ENCODE measurements at regions not wholly inside any gene's neighbourhood (a gene's known extent, or its start where the extent isn't known, plus 50 kb on each side); places are given as distances from the start of the nearest gene placed in this dataset.

DNA sequence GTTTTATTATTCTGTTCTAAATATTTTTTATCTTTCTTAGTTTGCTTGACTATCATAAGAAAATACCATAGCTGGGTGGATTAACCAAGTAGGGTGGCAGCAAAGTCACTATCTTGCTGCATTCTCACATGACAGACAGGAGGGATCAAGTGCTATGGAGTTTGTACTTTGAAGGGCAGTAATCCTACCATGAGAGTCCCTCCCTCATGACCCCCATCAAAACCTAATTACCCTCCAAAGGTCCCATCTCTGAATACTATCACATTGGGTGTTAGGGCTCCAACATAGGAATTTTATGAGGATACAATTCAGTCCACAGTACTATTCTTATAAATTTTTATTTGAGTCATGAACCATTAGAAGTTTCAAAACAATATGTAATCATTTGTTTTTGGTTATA lies 388.5 kb upstream of the B3GALT2 start:
- Mint-ChIP-seq H3K36me3 (peaks cover 11% of the 10 kb centered on the region), H3K4me3 (no peak overlapping the region), H3K9me3 (ENCODE audit: low read depth) (peaks cover 21% of the 10 kb centered on the region), H3K4me1 (ENCODE audit: low read depth) (peaks cover 12% of the 10 kb centered on the region), H3K27ac (no peak overlapping the region), H3K27me3 (no peaks in the 10 kb centered on the region)

DNA sequence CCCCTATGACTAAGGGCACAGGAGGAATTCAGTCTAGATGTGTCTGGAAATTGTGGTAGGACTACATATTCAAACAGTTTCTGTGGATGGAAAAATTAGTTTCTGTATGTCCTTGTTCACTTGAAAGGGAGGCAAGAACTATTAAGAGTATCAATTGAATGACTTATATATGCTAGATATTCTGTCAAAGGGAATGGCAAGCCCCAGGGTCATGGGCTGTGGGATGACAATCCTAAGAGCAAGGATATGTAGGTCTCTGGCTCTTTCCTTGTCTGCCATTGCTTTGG lies 383.5 kb upstream of the B3GALT2 start:
- Mint-ChIP-seq H3K9me3 (ENCODE audit: low read depth) (peaks cover 25% of the 10 kb centered on the region), H3K4me3 (no peak overlapping the region)

DNA sequence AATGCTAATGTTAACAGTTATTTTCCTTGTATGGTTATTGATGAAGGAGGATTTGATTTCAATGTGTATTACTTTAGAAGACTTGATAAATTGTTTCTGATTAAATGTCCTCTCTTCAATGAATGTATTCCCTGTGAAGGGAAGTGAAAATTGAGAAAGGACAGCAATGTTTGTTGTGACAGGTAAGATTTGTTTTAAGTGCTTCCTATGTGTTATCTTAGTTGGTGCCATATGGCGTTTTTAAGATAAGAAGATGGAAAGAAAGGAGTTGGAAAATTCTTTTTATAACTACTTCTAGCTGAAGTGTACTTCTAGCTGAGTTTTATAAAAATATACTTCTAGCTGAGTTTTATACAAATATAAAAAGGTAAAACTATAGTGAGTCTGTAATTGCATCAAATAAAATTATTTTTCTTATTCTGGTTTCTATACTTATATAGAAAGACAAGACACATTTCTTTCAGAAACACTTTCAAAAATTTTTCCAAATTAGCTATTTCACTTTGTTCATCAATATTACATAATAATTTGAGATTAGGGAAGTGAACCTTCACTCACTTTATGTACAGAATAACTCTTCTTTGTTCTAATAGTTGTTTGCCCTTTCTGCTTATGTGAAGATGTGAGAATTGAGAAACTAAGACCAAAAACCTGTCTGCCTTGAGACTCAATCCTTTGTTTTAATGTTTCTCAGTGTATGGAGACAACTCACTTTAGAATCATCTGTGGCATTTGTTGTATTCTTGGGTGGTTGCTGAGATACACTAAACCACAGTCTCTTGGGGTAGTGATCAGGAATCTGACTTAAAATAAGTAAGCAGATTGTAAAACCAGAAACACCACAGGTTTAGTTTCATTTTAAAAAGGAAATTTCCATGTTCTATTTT lies 382.9 kb upstream of the B3GALT2 start:
- peak overlapping the region; percentile 90 for H3K27ac Mint-ChIP-seq
- peaks cover 11% of the 10 kb centered on the region for H3K36me3 Mint-ChIP-seq

More for the DNA sequence above, 383.5 kb upstream of the B3GALT2 start:
- Mint-ChIP-seq H3K27ac (peak overlapping the region; percentile 90), H3K36me3 (peaks cover 11% of the 10 kb centered on the region), H3K27me3 (no peaks in the 10 kb centered on the region), H3K4me1 (ENCODE audit: low read depth) (peaks cover 33% of the 10 kb centered on the region)

DNA sequence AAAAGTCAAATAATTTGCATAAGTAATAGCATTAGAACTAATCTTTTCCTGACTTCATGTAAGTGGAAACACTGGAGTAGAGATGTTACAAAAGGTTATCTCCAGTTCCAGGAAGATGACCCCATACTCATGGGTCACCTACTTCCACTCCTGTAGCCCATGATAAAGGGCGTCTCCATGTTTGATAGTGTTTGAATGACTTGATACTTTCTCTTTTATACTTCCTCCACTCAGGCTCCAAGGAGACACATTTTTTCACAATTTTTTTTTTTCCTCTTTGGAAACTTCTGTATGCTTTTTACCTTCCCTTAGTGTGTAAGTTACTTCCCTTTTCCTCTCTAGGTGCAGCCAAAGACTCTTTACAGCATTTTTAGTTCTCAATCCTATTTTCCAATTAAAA lies 382.1 kb upstream of the B3GALT2 start:
- H3K9me3 Mint-ChIP-seq (ENCODE audit: low read depth), result peaks cover 21% of the 10 kb centered on the region
- peaks cover 11% of the 10 kb centered on the region for H3K36me3 Mint-ChIP-seq
- peaks cover 33% of the 10 kb centered on the region for H3K4me1 Mint-ChIP-seq (ENCODE audit: low read depth)
- H3K4me3 Mint-ChIP-seq, result peak overlapping the region; percentile 4
- peak overlapping the region; percentile 87 for H3K27ac Mint-ChIP-seq
- no peaks in the 10 kb centered on the region for H3K27me3 Mint-ChIP-seq

More for the DNA sequence above, 382.9 kb upstream of the B3GALT2 start:
- Mint-ChIP-seq H3K4me3 (peak overlapping the region; percentile 52), H3K9me3 (ENCODE audit: low read depth) (peaks cover 25% of the 10 kb centered on the region), H3K27me3 (no peaks in the 10 kb centered on the region), H3K4me1 (ENCODE audit: low read depth) (peaks cover 33% of the 10 kb centered on the region)

DNA sequence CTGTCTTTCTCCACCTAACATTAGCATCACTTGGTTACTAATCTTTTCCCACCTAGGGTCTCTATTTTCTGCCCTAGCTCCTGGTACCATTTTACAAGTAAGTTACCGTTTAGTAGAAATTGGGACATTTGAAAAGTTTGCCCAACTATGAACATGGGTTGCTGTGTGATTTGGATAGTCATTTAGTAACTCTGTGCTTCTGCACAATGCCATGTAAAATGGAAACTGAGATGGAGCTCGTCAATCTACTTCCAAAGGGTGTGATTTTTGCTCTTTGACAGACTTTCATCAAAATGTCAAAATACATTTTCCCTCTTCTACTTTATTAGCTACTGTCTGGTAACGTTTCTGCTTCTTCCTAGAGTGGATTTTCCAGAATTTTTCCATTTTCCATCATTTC lies 381.5 kb upstream of the B3GALT2 start:
- H3K27ac Mint-ChIP-seq, result peak overlapping the region; percentile 87
- H3K4me3 Mint-ChIP-seq, result no peak overlapping the region
- no peaks in the 10 kb centered on the region for H3K27me3 Mint-ChIP-seq
- H3K4me1 Mint-ChIP-seq (ENCODE audit: low read depth), result peaks cover 33% of the 10 kb centered on the region
- H3K36me3 Mint-ChIP-seq, result peaks cover 11% of the 10 kb centered on the region
- peaks cover 21% of the 10 kb centered on the region for H3K9me3 Mint-ChIP-seq (ENCODE audit: low read depth)

DNA sequence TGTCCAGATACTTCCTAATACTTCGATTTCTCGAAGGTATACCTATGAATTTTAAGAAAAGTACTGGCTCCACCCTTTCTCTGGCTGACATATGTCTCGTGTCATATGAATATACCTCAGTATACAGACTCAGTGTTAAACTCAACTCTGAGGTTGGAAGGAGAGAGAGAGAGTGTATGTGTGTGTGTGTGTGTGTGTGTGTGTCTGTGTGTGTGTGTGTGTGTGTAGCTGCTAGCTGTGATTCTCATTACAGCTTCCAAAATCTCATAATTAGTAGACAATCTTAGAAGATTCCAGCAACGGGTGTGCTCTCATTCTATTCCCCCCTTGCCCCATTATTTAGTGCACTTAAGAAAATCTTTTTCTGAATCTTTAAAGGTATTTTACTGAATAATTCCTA lies 380.3 kb upstream of the B3GALT2 start:
- Mint-ChIP-seq H3K27ac (no peak overlapping the region), H3K9me3 (ENCODE audit: low read depth) (peaks cover 18% of the 10 kb centered on the region), H3K36me3 (peaks cover 6% of the 10 kb centered on the region), H3K27me3 (no peaks in the 10 kb centered on the region), H3K4me3 (no peak overlapping the region), H3K4me1 (ENCODE audit: low read depth) (peaks cover 33% of the 10 kb centered on the region)

DNA sequence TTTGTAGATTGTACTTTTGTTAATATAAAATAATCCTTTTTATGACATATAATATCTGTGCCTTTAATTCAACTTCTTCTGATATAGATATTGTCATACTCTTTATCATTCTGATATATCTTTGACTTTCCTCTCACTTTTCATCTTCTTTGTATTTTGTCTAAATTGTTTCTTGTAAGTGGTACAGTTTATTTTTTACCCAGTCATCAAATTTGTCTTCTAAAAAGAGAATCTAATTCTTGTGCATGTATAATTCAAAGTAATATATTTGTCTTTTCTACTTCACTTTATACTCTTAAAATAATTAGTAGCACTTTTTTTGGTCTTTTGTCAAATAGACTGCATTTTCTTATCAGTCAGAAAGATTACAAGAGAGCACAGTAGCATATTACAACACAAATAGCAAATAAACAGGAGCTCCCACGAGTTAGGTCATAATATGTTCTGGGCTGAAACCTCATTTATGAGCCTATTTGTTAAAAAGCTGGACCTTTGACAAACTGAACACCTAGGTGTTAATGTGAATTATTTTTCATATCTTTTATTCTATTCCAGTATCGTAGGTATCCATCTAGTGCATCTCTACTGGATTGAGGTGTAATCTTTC lies 379.7 kb upstream of the B3GALT2 start:
- Mint-ChIP-seq H3K4me3 (no peak overlapping the region), H3K9me3 (ENCODE audit: low read depth) (peaks cover 11% of the 10 kb centered on the region), H3K36me3 (no peaks in the 10 kb centered on the region), H3K27me3 (no peaks in the 10 kb centered on the region), H3K27ac (no peak overlapping the region), H3K4me1 (ENCODE audit: low read depth) (peaks cover 29% of the 10 kb centered on the region)

DNA sequence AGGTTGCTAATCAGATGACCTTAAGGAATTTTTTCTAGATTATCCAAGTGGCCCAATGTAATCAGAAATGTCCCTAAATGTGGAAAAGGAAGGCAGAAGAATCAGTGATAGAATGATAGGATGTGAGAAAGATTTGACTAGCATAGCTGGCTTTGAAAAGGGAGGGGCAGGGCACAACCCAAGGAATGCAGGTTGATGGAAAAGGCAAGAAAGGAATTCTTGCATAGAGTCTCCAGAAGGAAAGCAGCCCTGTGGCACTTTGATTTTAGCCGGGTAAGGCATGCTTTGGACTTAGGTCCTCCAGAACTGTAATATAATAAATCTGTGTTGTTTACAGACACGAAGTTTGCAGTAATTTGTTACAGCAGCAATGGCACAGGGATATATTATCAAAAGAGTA lies 375.7 kb upstream of the B3GALT2 start:
- Mint-ChIP-seq H3K27me3 (no peaks in the 10 kb centered on the region), H3K27ac (no peak overlapping the region), H3K36me3 (no peaks in the 10 kb centered on the region), H3K4me1 (ENCODE audit: low read depth) (peaks cover 20% of the 10 kb centered on the region), H3K4me3 (no peak overlapping the region), H3K9me3 (ENCODE audit: low read depth) (no peaks in the 10 kb centered on the region)

DNA sequence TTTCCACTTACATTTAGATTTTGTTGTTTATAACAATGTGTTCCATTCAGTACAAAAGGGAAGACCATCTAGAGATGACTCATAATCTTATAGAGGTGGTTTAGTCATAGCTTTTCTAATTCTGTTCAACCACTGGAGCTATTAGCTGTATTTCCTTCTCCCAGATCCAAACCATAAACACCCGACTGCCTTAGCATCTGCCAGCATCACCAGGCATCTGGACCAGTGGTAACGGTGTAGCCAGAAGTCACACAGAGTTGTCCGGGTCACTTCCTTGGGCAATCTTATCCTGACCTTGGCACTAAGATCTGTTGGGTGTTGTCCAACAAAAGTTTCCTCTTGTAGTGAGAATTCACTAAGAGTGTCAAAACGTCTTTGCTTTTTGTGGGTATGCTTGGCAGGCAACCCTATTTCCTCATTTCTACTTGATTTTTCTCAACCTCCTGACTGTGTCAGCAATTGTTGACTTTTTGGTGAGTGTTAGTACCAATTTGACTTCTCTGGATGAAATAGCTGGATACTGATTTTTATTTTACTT lies 372.1 kb upstream of the B3GALT2 start:
- Mint-ChIP-seq H3K9me3 (ENCODE audit: low read depth) (peaks cover 4% of the 10 kb centered on the region), H3K36me3 (no peaks in the 10 kb centered on the region), H3K27me3 (no peaks in the 10 kb centered on the region), H3K4me3 (peak overlapping the region; percentile 30), H3K27ac (peak overlapping the region; percentile 86), H3K4me1 (ENCODE audit: low read depth) (peaks cover 20% of the 10 kb centered on the region)

DNA sequence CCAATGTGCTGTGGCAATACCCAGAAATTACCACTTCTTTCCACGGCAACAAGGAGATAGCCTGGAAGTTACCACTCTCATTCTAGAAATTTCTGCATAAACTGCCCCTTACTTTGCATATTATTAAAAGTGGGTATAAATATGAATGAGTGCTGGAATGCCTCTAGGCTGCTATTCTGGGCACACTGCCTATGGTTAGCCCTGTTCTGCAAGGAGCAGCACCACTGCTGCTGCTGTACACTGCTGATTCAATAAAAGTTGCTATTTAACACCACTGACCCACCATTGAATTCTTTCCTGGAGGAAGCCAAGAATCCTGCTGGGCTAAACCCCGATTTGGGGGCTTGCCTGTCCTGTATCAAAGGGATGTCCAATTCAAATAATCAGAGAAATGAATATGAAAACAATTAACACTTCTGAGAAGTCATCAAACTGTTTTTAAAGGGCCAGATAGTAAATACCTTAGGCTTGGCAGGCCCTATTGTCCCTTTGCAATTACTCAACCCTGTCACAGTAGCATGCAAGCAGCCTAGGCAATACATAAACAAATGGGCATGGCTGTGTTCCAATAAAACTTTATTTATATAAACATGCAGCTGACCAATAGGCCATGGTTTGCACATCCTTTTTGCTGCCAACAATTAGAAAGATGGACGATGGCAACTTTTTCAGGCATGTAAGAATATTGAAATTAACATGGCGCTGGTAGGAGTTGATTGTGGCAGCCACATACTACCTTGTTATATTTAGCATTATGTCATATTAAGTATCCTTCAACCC lies 369.4 kb upstream of the B3GALT2 start:
- Mint-ChIP-seq H3K27ac (no peak overlapping the region), H3K36me3 (no peaks in the 10 kb centered on the region), H3K9me3 (ENCODE audit: low read depth) (peaks cover 4% of the 10 kb centered on the region), H3K4me1 (ENCODE audit: low read depth) (peaks cover 20% of the 10 kb centered on the region), H3K27me3 (no peaks in the 10 kb centered on the region), H3K4me3 (no peak overlapping the region)

DNA sequence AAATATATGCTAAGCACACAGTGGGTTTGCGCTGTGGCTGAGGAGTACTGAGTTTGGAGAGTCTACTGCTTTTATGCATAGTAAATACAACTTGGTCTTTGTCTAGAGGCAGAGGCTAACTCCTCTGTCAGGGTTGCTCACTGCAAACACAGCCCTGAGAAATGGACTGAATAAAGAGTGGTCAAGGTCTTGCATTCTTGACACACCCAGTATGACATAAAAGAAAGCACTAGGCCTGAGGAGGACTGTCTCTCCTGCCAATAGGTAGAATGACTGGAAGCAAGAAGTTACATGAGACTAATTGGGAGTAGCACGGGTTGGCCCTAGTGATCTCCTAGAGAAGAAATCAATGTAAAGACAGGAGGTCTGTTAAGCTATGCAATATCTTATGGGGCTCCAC lies 367.2 kb upstream of the B3GALT2 start:
- no peak overlapping the region for H3K4me3 Mint-ChIP-seq
- H3K27me3 Mint-ChIP-seq, result no peaks in the 10 kb centered on the region
- H3K9me3 Mint-ChIP-seq (ENCODE audit: low read depth), result peaks cover 8% of the 10 kb centered on the region
- H3K4me1 Mint-ChIP-seq (ENCODE audit: low read depth), result peaks cover 12% of the 10 kb centered on the region
- H3K36me3 Mint-ChIP-seq, result no peaks in the 10 kb centered on the region
- no peak overlapping the region for H3K27ac Mint-ChIP-seq

DNA sequence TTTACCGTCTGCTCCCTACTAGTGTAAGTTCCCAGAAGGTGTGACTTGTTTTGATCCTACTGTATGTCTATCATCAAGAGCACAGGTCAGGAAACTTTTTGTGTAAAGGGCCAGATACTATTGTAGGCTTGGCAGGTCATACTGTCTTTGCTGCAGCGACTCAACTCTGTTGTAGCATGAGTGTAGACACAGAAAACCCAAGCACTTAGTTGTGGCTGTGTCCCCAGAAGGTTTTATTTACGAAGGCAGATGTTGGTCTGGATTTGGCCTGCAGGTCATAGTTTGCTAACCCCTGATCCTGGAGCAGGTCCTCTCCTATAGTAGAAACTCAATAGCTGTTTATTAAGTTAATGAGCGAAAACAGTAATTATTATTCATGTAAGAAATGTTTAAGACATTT lies 365.9 kb upstream of the B3GALT2 start:
- no peaks in the 10 kb centered on the region for H3K27me3 Mint-ChIP-seq
- peaks cover 8% of the 10 kb centered on the region for H3K9me3 Mint-ChIP-seq (ENCODE audit: low read depth)
- no peak overlapping the region for H3K27ac Mint-ChIP-seq
- no peaks in the 10 kb centered on the region for H3K36me3 Mint-ChIP-seq
- peaks cover 8% of the 10 kb centered on the region for H3K4me1 Mint-ChIP-seq (ENCODE audit: low read depth)
- H3K4me3 Mint-ChIP-seq, result no peak overlapping the region

DNA sequence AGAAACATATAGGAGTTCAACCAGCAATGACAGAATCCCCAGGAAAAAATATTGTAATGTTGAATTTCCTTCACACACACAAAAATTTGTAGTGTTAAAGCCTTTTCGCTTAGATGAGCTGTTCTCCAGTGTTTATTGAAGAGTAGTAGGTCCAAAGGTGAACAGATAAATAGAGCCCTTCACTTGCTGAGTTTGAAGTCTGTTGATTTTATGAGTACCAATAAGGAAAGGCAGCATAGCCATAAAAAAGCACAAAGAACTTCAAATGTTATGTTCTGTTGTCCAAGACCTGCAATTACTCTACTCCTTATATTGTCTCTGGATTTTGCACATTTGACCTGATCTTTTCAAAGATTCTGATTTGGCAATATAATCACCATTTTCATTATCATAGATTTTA lies 362.7 kb upstream of the B3GALT2 start:
- Mint-ChIP-seq H3K4me1 (ENCODE audit: low read depth) (peaks cover 14% of the 10 kb centered on the region), H3K27me3 (no peaks in the 10 kb centered on the region), H3K9me3 (ENCODE audit: low read depth) (peaks cover 4% of the 10 kb centered on the region), H3K36me3 (no peaks in the 10 kb centered on the region), H3K27ac (no peak overlapping the region), H3K4me3 (no peak overlapping the region)

DNA sequence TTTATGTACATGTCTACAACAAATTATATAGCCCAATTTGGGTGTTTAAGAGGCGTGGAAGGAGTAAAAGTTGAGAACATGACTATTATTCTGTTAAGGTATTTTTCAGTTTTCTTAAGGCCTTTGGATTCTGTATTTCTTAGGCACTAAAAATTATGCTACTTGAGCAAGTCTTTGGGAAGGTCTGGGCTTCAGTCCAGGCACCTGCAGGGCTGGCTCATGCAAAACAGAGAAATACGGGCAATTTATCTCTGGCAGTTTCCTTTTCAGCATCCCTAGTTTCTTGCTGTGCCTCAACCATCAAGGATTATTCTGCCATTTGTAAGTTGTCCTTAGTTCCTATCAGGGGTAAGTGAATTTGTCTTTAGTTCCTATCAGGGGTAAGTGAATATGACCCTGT lies 358.8 kb upstream of the B3GALT2 start:
- Mint-ChIP-seq H3K27ac (no peak overlapping the region), H3K4me3 (no peak overlapping the region), H3K27me3 (no peaks in the 10 kb centered on the region), H3K4me1 (ENCODE audit: low read depth) (peaks cover 30% of the 10 kb centered on the region), H3K36me3 (peaks cover 3% of the 10 kb centered on the region), H3K9me3 (ENCODE audit: low read depth) (peaks cover 4% of the 10 kb centered on the region)

DNA sequence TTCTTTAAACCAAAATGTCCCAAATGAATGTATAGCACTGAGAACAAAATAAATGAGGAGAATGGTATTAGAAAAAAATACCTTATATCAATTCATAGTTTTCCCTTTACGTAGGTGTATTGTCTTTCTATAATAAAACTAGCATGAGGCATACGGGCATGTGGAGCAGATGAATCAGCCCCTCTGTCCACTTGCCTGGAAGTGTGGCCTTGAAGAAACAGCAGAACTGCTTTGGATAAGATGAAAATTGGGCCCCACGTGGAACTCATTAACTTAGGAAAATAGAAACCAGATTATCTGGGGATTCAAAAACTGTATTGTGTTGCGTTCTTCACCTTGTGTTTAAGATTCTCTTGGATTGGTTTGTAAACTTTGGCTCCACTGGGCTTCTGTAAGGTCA lies 356.8 kb upstream of the B3GALT2 start:
- H3K4me3 Mint-ChIP-seq, result no peak overlapping the region
- no peaks in the 10 kb centered on the region for H3K27me3 Mint-ChIP-seq
- H3K9me3 Mint-ChIP-seq (ENCODE audit: low read depth), result no peaks in the 10 kb centered on the region
- peaks cover 45% of the 10 kb centered on the region for H3K4me1 Mint-ChIP-seq (ENCODE audit: low read depth)
- H3K36me3 Mint-ChIP-seq, result peaks cover 3% of the 10 kb centered on the region
- H3K27ac Mint-ChIP-seq, result no peak overlapping the region

All from activated naive CD8-positive, alpha-beta T cell (primary cell).